ENCODE measurements at regions not wholly inside any gene's neighbourhood (a gene's known extent, or its start where the extent isn't known, plus 50 kb on each side); places are given as distances from the start of the nearest gene placed in this dataset.
A peak's percentile ranks its signal among the peaks of the same experiment; 100 is the strongest.

- Mint-ChIP-seq H3K4me3 (no peak overlapping the region), H3K36me3 (ENCODE audit: low read depth) (no peaks in the 10 kb centered on the region), H3K9me3 (no peaks in the 10 kb centered on the region), H3K4me1 (ENCODE audit: low read depth) (no peaks in the 10 kb centered on the region), H3K27me3 (no peaks in the 10 kb centered on the region), H3K27ac (no peak overlapping the region)
- TF ChIP-seq CTCF (IDR thresholded peaks at IDR 0.05) = no peak
- DNase-seq (no peak), ATAC-seq (no peak)
- ChIA-PET POLR2A (no interaction called here), CTCF (interaction anchor here (0.6 to 1.4 kb wide), 2 partner anchors 23 to 137 kb away, joined by 3 to 5 read pairs; no protein-coding TSS in a partner anchor)
- intact Hi-C loops (cut with micrococcal nuclease) = no loop called here
Measured at GRCh38 chr2:7180638-7181370, 263.6 kb downstream of the RNF144A start.

GRCh38 chr2:7182525-7182924 is 265.3 kb downstream of the RNF144A start:
- H3K4me1 Mint-ChIP-seq (ENCODE audit: low read depth) = no peaks in the 10 kb centered on the region
- intact Hi-C loops (cut with micrococcal nuclease) = no loop called here
- H3K27me3 Mint-ChIP-seq = no peaks in the 10 kb centered on the region
- ChIA-PET POLR2A (interaction anchor here (0.6 kb wide), 1 partner anchor 205 kb away, joined by 3 read pairs; no protein-coding TSS in a partner anchor), CTCF (interaction anchor here (1.0 kb wide), 1 partner anchor 81 kb away, joined by 3 read pairs; no protein-coding TSS in a partner anchor)
- no peak for ATAC-seq
- H3K27ac Mint-ChIP-seq = no peak overlapping the region
- no peak for DNase-seq
- no peak for TF ChIP-seq CTCF (IDR thresholded peaks at IDR 0.05)
- H3K4me3 Mint-ChIP-seq = no peak overlapping the region
- no peaks in the 10 kb centered on the region for H3K36me3 Mint-ChIP-seq (ENCODE audit: low read depth)
- no peaks in the 10 kb centered on the region for H3K9me3 Mint-ChIP-seq

DNA sequence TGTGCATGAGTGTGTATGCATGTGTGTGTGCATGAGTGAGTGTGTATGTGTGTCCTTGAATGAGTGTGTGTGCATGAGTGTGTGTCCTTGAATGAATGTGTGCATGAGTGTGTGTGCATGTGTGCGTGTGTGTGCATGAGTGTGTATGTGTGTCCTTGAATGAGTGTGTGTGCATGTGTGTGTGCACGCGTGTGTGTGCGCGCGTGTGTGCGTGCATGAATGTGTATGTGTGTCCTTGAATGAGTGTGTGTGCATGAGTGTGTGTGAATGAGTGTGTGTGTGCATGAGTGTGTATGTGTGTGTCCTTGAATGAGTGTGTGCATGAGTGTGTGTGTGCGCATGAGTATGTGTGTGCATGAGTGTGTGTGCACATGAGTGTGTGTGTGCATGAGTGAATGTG is 271.9 kb downstream of the RNF144A start:
- Mint-ChIP-seq H3K27me3 (no peaks in the 10 kb centered on the region), H3K36me3 (ENCODE audit: low read depth) (no peaks in the 10 kb centered on the region), H3K4me1 (ENCODE audit: low read depth) (peaks cover 12% of the 10 kb centered on the region), H3K27ac (no peak overlapping the region), H3K9me3 (no peaks in the 10 kb centered on the region), H3K4me3 (no peak overlapping the region)
- ChIA-PET CTCF (interaction anchor here (0.6 kb wide), 1 partner anchor 844 kb away, joined by 5 read pairs; no protein-coding TSS in a partner anchor), POLR2A (no interaction called here)
- intact Hi-C loops (cut with micrococcal nuclease) = no loop called here
- ATAC-seq (no peak), DNase-seq (no peak)
- no peak for TF ChIP-seq CTCF (IDR thresholded peaks at IDR 0.05)

DNA sequence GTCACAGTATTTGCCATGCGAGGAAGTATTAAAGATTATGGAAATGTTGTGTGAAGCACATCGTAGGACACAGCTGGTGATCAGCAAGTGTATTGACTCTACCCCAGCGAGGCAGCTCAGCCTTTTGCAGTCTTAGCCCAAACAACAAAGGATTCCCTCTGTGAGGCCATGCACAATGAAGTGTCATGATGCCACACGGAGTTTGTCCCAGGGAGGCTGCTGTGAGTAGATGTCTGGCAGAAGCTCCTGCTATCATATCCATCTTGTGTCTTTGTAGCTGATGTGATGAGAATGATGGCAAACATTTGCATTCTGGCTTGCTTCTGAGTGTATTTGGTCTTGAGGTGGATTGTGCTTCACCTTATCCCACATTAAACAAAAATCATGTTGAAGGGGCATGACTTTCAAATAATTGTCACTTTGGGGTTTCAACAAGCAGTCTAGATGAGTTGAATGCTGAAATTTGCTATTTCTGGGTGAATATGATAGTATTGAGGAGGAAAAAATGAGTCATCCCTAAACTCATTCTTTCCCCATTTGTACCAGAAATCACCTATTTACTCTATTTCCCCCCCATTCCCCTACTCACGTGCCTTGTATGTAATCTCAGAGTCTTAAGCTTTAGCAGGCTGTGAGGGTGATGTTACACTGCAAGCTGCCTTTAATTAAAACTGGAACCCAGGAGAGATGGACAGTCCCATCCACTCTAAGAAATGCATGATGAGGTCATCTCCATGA is 273.5 kb downstream of the RNF144A start:
- no peak for TF ChIP-seq CTCF (IDR thresholded peaks at IDR 0.05)
- POLR2A ChIA-PET = no interaction called here
- CTCF ChIA-PET = interaction anchor here (1.1 to 2.4 kb wide), 3 partner anchors 13 to 94 kb away, joined by 3 to 6 read pairs (median 4); no protein-coding TSS in a partner anchor
- H3K27ac Mint-ChIP-seq = no peak overlapping the region
- H3K9me3 Mint-ChIP-seq = no peaks in the 10 kb centered on the region
- H3K4me3 Mint-ChIP-seq = no peak overlapping the region
- peak; percentile 16 for DNase-seq
- H3K4me1 Mint-ChIP-seq (ENCODE audit: low read depth) = peaks cover 12% of the 10 kb centered on the region
- intact Hi-C loops (cut with micrococcal nuclease) = no loop called here
- no peaks in the 10 kb centered on the region for H3K27me3 Mint-ChIP-seq
- ATAC-seq = peak; percentile 72
- H3K36me3 Mint-ChIP-seq (ENCODE audit: low read depth) = no peaks in the 10 kb centered on the region

- Mint-ChIP-seq H3K4me3 (no peak overlapping the region), H3K4me1 (ENCODE audit: low read depth) (peaks cover 12% of the 10 kb centered on the region), H3K9me3 (no peaks in the 10 kb centered on the region), H3K27me3 (no peaks in the 10 kb centered on the region), H3K36me3 (ENCODE audit: low read depth) (no peaks in the 10 kb centered on the region), H3K27ac (no peak overlapping the region)
- DNase-seq (no peak), ATAC-seq (no peak)
- no peak for TF ChIP-seq CTCF (IDR thresholded peaks at IDR 0.05)
- CTCF ChIA-PET = interaction anchor here (1.5 to 2.4 kb wide), 2 partner anchors 11 to 95 kb away, joined by 4 to 6 read pairs; no protein-coding TSS in a partner anchor
- POLR2A ChIA-PET = no interaction called here
- intact Hi-C loops (cut with micrococcal nuclease) = no loop called here
Measured at GRCh38 chr2:7191932-7192331, 274.7 kb downstream of the RNF144A start.
